ENCODE measurements at regions not wholly inside any gene's neighbourhood (a gene's known extent, or its start where the extent isn't known, plus 50 kb on each side); places are given as distances from the start of the nearest gene placed in this dataset.
"Not testable (repeated sequence)": the region's sequence is repeated elsewhere in the genome, so short reads cannot be mapped to it uniquely, and the experiment has no call there.

DNA sequence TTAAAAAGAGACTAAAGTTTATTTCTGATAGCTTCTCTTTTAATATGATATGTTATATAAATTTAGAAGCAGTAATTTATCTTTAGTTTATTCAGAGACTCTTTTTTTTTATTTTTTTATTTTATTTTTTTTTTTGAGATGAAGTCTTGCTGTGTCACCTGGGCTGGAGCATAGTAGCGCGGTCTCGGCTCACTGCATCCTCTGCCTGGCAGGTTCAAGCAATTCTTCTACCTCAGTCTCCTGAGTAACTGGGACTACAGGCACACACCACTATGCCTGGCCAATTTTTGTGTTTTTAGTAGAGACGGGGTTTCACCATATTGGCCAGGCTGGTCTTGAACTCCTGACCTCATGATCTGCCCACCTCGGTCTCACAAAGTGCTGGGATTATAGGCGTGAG is 89.6 kb downstream of the DISP1 start:
- no peak overlapping the region for H3K4me3 ChIP-seq
- no peak for TF ChIP-seq Cebpa-rat (IDR thresholded peaks at IDR 0.05)
- no peaks in the 10 kb centered on the region for H3K27me3 ChIP-seq
- no peak overlapping the region for H3K4me2 ChIP-seq
- H4K20me1 ChIP-seq: no peaks in the 10 kb centered on the region
- H3K4me1 ChIP-seq: peaks cover 0 to 2% (median under 1%) of the 10 kb centered on the region in 10 experiments; a peak in 6 of 20 replicates
- H3K9me3 ChIP-seq (replicated peaks in 1 of 11): no peaks in the 10 kb centered on the region; a peak in 1 of 22 replicates
- H3K27ac ChIP-seq: no peak overlapping the region
- H3K36me3 ChIP-seq: no peaks in the 10 kb centered on the region
- H3K9ac ChIP-seq: no peak overlapping the region

DNA sequence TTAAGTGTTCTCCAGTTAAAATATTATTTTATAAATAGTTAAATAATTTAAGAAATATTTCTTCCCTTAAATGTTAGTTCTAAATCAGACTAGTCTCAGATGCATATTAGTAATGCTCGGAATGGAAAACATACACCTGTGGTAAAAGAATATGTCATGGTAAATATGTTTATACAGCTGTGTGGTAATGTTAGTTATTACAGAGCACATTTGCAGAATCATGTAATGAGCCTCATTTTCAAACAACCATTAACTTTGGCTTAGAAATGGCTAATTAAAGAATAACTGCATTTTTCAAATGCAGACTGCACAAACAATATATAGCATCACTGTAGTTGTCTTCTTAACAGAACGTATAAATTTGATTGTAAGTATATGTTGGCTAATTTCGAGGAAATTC is 90.3 kb downstream of the DISP1 start:
- Histone ChIP-seq H3K36me3 (no peaks in the 10 kb centered on the region), H3K4me1 (peaks cover 0 to 7% (median 2%) of the 10 kb centered on the region in 10 experiments; a peak in 6 of 20 replicates), H3K9ac (no peak overlapping the region), H3K27ac (no peak overlapping the region), H3K27me3 (no peaks in the 10 kb centered on the region), H3K4me3 (no peak overlapping the region), H4K20me1 (no peaks in the 10 kb centered on the region), H3K9me3 (replicated peaks in 1 of 11) (no peaks in the 10 kb centered on the region; a peak in 1 of 22 replicates), H3K4me2 (no peak overlapping the region)
- no peak for TF ChIP-seq Cebpa-rat (IDR thresholded peaks at IDR 0.05)

DNA sequence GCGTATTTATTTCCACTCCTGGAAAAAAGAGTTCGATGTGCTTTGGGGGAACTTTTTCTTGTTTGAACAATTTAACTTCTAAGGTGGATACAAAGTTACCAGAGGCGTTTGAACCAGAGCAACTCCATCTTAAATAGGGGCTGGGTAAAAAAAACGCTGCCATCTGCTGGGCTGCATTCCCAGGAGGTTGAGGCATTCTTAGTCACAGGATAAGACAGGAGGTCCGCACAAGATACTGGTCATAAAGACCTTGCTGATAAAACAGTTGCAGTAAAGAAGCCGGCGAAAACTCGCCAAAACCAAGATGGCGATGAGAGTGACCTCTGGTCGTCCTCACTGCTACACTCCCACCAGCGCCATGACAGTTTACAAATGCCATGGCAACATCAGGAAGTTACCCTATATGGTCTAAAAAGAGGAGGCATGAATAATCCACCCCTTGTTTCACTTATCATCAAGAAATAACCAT is 91.5 kb downstream of the DISP1 start:
- not testable (repeated sequence) for H3K4me3 ChIP-seq; H3K36me3 ChIP-seq; H3K4me1 ChIP-seq; H3K4me2 ChIP-seq; H3K27me3 ChIP-seq; H3K9ac ChIP-seq; H4K20me1 ChIP-seq; H3K27ac ChIP-seq; H3K9me3 ChIP-seq (replicated peaks in 1 of 11)

DNA sequence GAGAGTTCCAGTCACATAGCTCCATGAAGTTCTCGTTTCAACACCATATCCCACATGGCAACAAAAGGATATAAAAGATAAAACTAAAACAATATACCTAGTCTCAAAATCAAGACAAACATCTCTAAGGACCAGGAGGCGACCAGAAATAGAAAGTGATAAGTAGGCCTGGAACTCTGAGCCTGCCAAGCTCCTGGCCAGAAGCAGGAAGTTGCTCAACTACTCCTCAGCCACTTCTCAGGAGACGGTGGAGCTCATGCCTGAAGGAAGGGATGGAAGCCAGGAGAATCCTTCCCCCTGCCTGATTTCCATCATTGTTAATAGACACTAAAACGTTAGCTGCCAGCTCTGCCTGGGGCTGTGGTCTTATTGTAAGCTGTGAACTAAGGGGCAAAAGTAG is 94.7 kb downstream of the DISP1 start:
- H3K4me2 ChIP-seq: peak overlapping the region in 6 of 11 experiments; percentile 15 to 46 (median 26); a peak in 6 of 22 replicates
- H3K36me3 ChIP-seq: no peaks in the 10 kb centered on the region
- TF ChIP-seq Cebpa-rat (IDR thresholded peaks at IDR 0.05): no peak
- H3K9me3 ChIP-seq (replicated peaks in 1 of 11): no peaks in the 10 kb centered on the region
- H4K20me1 ChIP-seq: no peaks in the 10 kb centered on the region
- H3K4me1 ChIP-seq: peaks cover 0 to 7% (median 2%) of the 10 kb centered on the region in 10 experiments; a peak in 6 of 20 replicates
- no peak overlapping the region for H3K9ac ChIP-seq
- no peaks in the 10 kb centered on the region for H3K27me3 ChIP-seq
- no peak overlapping the region for H3K4me3 ChIP-seq
- H3K27ac ChIP-seq: no peak overlapping the region

DNA sequence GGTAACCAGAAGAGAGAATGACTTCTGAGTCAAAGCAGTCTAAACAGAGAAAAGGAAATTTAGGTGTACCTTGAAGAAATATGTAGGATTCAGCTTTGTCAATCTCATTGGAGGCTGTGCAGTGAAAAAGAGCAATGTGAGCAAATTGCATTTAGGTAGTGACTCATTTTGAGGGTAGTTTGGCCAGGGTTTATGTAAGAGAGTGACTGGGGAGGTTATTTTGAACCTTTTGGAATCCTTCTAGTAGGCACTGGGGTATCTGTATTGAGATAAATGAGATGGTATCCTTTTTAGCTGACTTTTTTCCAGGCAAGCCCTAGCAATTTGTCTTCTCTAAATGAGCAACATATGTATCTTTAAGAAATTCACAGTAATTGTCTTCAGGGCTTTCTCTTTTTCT is 95.9 kb downstream of the DISP1 start:
- H3K4me3 ChIP-seq: no peak overlapping the region
- H3K27me3 ChIP-seq: no peaks in the 10 kb centered on the region
- no peak overlapping the region; a peak in 1 of 22 replicates for H3K4me2 ChIP-seq
- H3K9ac ChIP-seq: no peak overlapping the region
- peaks cover 0 to 5% (median 0%) of the 10 kb centered on the region in 11 experiments; a peak in 5 of 22 replicates for H3K9me3 ChIP-seq (replicated peaks in 1 of 11)
- no peak overlapping the region for H3K27ac ChIP-seq
- no peak for TF ChIP-seq Cebpa-rat (IDR thresholded peaks at IDR 0.05)
- peaks cover 0 to 7% (median 2%) of the 10 kb centered on the region in 10 experiments; a peak in 6 of 20 replicates for H3K4me1 ChIP-seq
- no peaks in the 10 kb centered on the region for H3K36me3 ChIP-seq
- H4K20me1 ChIP-seq: no peaks in the 10 kb centered on the region

DNA sequence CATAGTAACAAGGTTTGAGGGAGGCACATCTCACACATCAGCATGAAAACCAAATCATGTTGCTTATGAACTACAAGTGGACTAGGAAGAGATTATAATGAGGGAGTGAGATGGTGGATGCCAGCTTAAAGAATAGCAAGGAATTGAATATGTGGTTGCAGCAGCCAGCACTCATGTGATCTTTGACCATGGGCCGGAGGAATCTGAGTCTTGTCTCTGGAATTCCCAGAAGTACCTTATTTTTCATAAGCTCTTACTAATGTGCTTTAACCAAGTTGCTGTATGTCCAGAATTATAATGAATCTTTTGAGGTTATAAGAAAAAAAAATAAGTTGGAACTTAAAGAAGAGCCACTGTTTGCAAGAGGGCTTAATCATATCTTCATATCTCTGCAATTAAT is 97.0 kb downstream of the DISP1 start:
- no peak overlapping the region for H3K4me3 ChIP-seq
- no peak overlapping the region for H3K4me2 ChIP-seq
- H3K36me3 ChIP-seq: peaks cover 0 to 8% (median 0%) of the 10 kb centered on the region in 11 experiments; a peak in 3 of 22 replicates
- H3K9ac ChIP-seq: no peak overlapping the region
- H4K20me1 ChIP-seq: no peaks in the 10 kb centered on the region
- peaks cover 9 to 15% (median 10%) of the 10 kb centered on the region in 11 experiments for H3K9me3 ChIP-seq (replicated peaks in 1 of 11)
- H3K27ac ChIP-seq: no peak overlapping the region
- TF ChIP-seq Cebpa-rat (IDR thresholded peaks at IDR 0.05): no peak
- H3K27me3 ChIP-seq: no peaks in the 10 kb centered on the region
- peaks cover 0 to 7% (median 2%) of the 10 kb centered on the region in 10 experiments; a peak in 6 of 20 replicates for H3K4me1 ChIP-seq

DNA sequence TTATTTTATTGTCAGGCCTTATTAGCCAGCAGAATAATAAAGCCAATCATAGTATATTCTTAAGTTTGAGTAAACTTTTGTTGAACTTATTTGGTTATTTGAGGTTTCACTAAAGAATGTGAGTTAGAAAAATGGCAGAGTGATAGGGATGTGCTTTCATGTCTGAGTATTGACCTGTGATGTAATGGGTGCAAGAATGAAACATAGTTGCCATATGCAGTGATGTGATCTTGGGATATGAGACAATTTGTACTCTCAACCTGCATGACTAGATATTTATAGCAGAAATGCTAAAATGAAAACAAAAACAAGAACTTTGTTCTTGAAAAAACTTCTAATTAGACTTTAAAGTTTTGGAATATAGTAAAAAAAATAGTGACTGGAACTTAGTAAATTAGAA is 97.9 kb downstream of the DISP1 start:
- Histone ChIP-seq H3K9me3 (replicated peaks in 1 of 11) (peaks cover 18 to 24% (median 18%) of the 10 kb centered on the region in 11 experiments), H3K27me3 (no peaks in the 10 kb centered on the region), H4K20me1 (no peaks in the 10 kb centered on the region), H3K36me3 (peaks cover 0 to 17% (median 0%) of the 10 kb centered on the region in 11 experiments; a peak in 5 of 22 replicates), H3K4me1 (peaks cover 0 to 7% (median 2%) of the 10 kb centered on the region in 10 experiments; a peak in 6 of 20 replicates), H3K27ac (no peak overlapping the region), H3K4me3 (no peak overlapping the region), H3K9ac (no peak overlapping the region), H3K4me2 (no peak overlapping the region)
- no peak for TF ChIP-seq Cebpa-rat (IDR thresholded peaks at IDR 0.05)

DNA sequence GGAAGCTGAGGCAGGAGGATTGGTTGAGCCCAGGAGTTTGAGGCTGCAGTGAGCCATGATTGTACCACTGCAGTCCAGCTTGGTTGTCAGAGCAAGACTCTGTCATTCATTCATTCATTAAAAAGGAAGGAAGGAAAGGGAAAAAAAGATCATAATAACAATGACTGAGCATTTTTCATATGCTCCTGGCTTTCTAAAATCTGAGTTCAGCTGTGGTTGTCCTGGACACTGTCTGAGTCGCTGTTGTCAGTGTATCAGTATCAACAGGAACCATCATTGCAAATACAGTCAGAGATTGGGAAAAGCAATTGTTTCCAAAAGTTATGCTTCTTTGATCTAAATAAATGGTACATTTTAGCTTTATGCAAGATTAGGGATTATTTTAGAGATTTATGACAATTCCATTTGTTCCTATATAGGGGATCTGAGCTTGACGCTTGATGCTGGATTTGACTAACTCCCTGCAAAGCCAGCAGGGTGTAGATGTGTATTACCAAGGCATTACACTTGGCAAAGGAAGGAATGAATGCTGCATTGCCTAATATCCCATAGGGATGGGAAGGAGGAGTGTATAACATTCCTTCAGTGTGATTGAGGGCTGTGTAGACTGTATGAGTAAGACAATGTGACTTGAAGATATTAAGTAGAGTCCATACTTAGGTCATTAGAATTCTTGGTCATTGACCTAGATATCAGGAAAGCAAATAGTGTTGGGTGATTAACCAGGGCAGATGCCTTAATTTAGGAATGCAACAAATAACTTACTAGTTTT is 100.2 kb downstream of the DISP1 start:
- TF ChIP-seq Cebpa-rat (IDR thresholded peaks at IDR 0.05): no peak
- no peaks in the 10 kb centered on the region for H4K20me1 ChIP-seq
- H3K4me2 ChIP-seq: no peak overlapping the region
- no peaks in the 10 kb centered on the region for H3K27me3 ChIP-seq
- peaks cover 0 to 19% (median 0%) of the 10 kb centered on the region in 11 experiments; a peak in 5 of 22 replicates for H3K36me3 ChIP-seq
- no peak overlapping the region for H3K27ac ChIP-seq
- H3K9me3 ChIP-seq (replicated peaks in 1 of 11): peaks cover 21 to 29% (median 23%) of the 10 kb centered on the region in 11 experiments
- no peaks in the 10 kb centered on the region for H3K4me1 ChIP-seq
- H3K9ac ChIP-seq: no peak overlapping the region
- no peak overlapping the region for H3K4me3 ChIP-seq

DNA sequence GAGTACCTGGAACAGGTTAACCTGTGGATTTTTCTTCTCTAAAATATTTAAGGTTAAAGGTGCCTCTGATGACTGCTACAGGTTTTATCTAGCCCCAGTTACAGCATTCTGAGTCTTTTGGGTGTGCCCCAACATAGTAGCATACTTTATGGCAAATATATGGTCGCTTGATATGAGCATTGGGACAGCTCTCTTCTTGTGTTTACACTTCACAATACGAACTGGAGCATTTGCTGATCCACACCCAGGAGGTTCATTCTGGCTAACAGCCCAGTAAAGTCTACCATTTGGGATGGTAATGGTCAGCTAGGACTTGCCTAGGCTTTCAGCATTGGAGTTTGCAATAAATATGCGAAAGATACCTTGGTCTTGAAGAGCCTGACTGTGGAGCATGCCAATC is 101.3 kb downstream of the DISP1 start:
- no peaks in the 10 kb centered on the region for H3K4me1 ChIP-seq
- H3K27me3 ChIP-seq: no peaks in the 10 kb centered on the region
- H4K20me1 ChIP-seq: no peaks in the 10 kb centered on the region
- peaks cover 0 to 19% (median 0%) of the 10 kb centered on the region in 11 experiments; a peak in 5 of 22 replicates for H3K36me3 ChIP-seq
- no peak overlapping the region for H3K4me3 ChIP-seq
- H3K9me3 ChIP-seq (replicated peaks in 1 of 11): peaks cover 21 to 29% (median 23%) of the 10 kb centered on the region in 11 experiments
- no peak overlapping the region for H3K9ac ChIP-seq
- no peak overlapping the region for H3K27ac ChIP-seq
- no peak for TF ChIP-seq Cebpa-rat (IDR thresholded peaks at IDR 0.05)
- no peak overlapping the region for H3K4me2 ChIP-seq
